Ishikawa (cell line): ENCODE measurements at regions not wholly inside any gene's neighbourhood (a gene's known extent, or its start where the extent isn't known, plus 50 kb on each side); places are given as distances from the start of the nearest gene placed in this dataset.

Experiments
- CEBPB ChIP-seq: IDR thresholded peaks from 2 replicates; pipeline ENCODE4 v1.6.1; 2012
- CREB1 ChIP-seq: IDR thresholded peaks from 2 replicates; pipeline ENCODE4 v1.6.1; 2012; ENCODE audit warnings: low read depth
- EGR1 ChIP-seq: IDR thresholded peaks from 2 replicates; pipeline ENCODE4 v1.6.1; 2012
- EP300 ChIP-seq: IDR thresholded peaks from 2 replicates; pipeline ENCODE4 v1.6.1; 2012; ENCODE audit warnings: borderline replicate concordance
- FOXM1 ChIP-seq: IDR thresholded peaks from 2 replicates; pipeline ENCODE4 v1.6.1; 2012; ENCODE audit warnings: low read depth, borderline replicate concordance
- MAX ChIP-seq: IDR thresholded peaks from 2 replicates; pipeline ENCODE4 v1.6.1; 2012
- NFIC ChIP-seq: IDR thresholded peaks from 2 replicates; pipeline ENCODE4 v1.6.1; 2012
- RAD21 ChIP-seq: IDR thresholded peaks from 2 replicates; pipeline ENCODE4 v1.6.1; 2012; ENCODE audit warnings: low read depth
- REST ChIP-seq: IDR thresholded peaks from 2 replicates; pipeline ENCODE4 v1.6.1; 2012; ENCODE audit warnings: low read depth, mild to moderate bottlenecking
- TAF1 ChIP-seq: IDR thresholded peaks from 2 replicates; pipeline ENCODE4 v1.6.1; 2012; ENCODE audit warnings: low read depth, mild to moderate bottlenecking
- TCF12 ChIP-seq: IDR thresholded peaks from 2 replicates; pipeline ENCODE4 v1.6.1; 2012; ENCODE audit warnings: low read depth
- TEAD4 ChIP-seq: IDR thresholded peaks from 2 replicates; pipeline ENCODE4 v1.6.1; 2012
- USF1 ChIP-seq: IDR thresholded peaks from 2 replicates; pipeline ENCODE4 v1.6.1; 2012
- YY1 ChIP-seq: IDR thresholded peaks from 2 replicates; pipeline ENCODE4 v1.6.1; 2012; ENCODE audit warnings: low read depth
- ZBTB7A ChIP-seq: IDR thresholded peaks from 2 replicates; pipeline ENCODE4 v1.6.1; 2012; ENCODE audit warnings: low read depth

GRCh38 chr12:69030321-69030720 lies 97.3 kb upstream of the CPM start:
- TF ChIP-seq CREB1 (no peak), FOXM1 (no peak), TEAD4 (no peak), EP300 (no peak), REST (no peak), TAF1 (no peak), CEBPB (no peak), RAD21 (no peak), ZBTB7A (no peak)

GRCh38 chr12:69036533-69036932 lies 103.6 kb upstream of the CPM start:
- TF ChIP-seq TEAD4 (no peak), TCF12 (no peak), MAX (no peak), FOXM1 (no peak), EGR1 (no peak), USF1 (no peak), CEBPB (no peak), ZBTB7A (no peak), CREB1 (no peak)

GRCh38 chr12:69036999-69037398 lies 104.0 kb upstream of the CPM start:
- TF ChIP-seq NFIC (no peak), EP300 (no peak), TEAD4 (no peak), EGR1 (no peak), RAD21 (no peak), CEBPB (no peak), USF1 (no peak), TCF12 (no peak), TAF1 (no peak), ZBTB7A (no peak), MAX (no peak), REST (no peak), YY1 (no peak), CREB1 (no peak), FOXM1 (no peak)

GRCh38 chr12:69039911-69040310 lies 106.9 kb upstream of the CPM start:
- TF ChIP-seq YY1: no peak
- no peak for TF ChIP-seq MAX
- no peak for TF ChIP-seq NFIC
- TF ChIP-seq EP300: no peak
- TF ChIP-seq EGR1: no peak
- TF ChIP-seq TEAD4: no peak
- TF ChIP-seq TAF1: no peak
- no peak for TF ChIP-seq CEBPB
- TF ChIP-seq USF1: no peak
- no peak for TF ChIP-seq RAD21
- TF ChIP-seq CREB1: no peak
- TF ChIP-seq FOXM1: no peak
- TF ChIP-seq ZBTB7A: no peak
- TF ChIP-seq REST: no peak
- no peak for TF ChIP-seq TCF12
